Testis (tissue), 2 donors: ENCODE measurements at regions not wholly inside any gene's neighbourhood (a gene's known extent, or its start where the extent isn't known, plus 50 kb on each side); places are given as distances from the start of the nearest gene placed in this dataset.

Source experiments
- DNase-seq: peaks from one replicate; pipeline ENCODE4 v3.0.0-alpha.2; 2019
- H3K27ac ChIP-seq, 2 donors: fragments of 200-600 bp; sonication (generic); one replicate each; pipeline ENCODE4 v1.5.1; 2019
- H3K27me3 ChIP-seq: fragments of 200-600 bp; sonication (generic); one replicate; pipeline ENCODE4 v1.5.1; 2019
- H3K36me3 ChIP-seq: fragments of 200-600 bp; sonication (generic); one replicate; pipeline ENCODE4 v1.5.1; 2017; ENCODE audit warnings: low read depth; ENCODE audit errors: missing control alignments
- H3K4me1 ChIP-seq: fragments of 200-600 bp; sonication (generic); one replicate; pipeline ENCODE4 v1.5.1; 2019
- H3K4me3 ChIP-seq, 2 donors: fragments of 200-600 bp; sonication (generic); one replicate each; pipeline ENCODE4 v1.5.1; 2017 to 2019
- H3K9me3 ChIP-seq: fragments of 200-600 bp; sonication (generic); one replicate; pipeline ENCODE4 v1.5.1; 2017
- POLR2A ChIP-seq: fragments of 450-650 bp; IDR thresholded peaks from one replicate; pipeline ENCODE4 v1.6.1; 2017; ENCODE audit warnings: antibody characterized with exemption, mild to moderate bottlenecking, moderate library complexity
- WGBS, 2 donors: methylation state at CpG; one replicate each; pipeline ENCODE4 v1.1.5; 2018; 5-methylcytosine and 5-hydroxymethylcytosine counted together
- intact Hi-C: fragments of 100-400 bp; cut with DNase I; formaldehyde crosslinking; loops from one replicate; pipeline ENCODE4 v1.15.1; 2023; ENCODE audit warnings: low total_unique reads
- TF ChIP-seq, protein P1 (sequence below), 3 experiments: fragments of 450-650 bp in 2 of 3; fragments of 200-600 bp in 1 of 3; sonication (generic) in 1 of 3; IDR thresholded peaks; one replicate each; pipeline ENCODE4 v1.5.1; 2016 to 2019; ENCODE audit warnings: antibody characterized with exemption in 3 of 3, mild to moderate bottlenecking in 2 of 3, moderate library complexity in 1 of 3

DNA sequence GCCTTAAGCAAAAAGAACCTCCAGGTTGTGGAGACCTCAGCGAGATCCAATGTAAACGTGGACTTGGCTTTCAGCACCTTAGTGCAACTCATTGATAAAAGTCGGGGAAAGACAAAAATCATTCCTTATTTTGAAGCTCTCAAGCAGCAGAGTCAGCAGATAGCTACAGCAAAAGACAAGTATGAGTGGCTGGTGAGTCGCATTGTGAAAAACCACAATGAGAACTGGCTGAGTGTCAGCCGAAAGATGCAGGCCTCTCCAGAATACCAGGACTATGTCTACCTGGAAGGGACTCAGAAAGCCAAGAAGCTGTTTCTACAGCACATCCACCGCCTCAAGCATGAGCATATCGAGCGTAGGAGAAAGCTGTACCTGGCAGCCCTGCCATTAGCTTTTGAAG, 58.5 kb downstream of the ARHGAP35 start:
- H3K36me3 ChIP-seq = no peaks in the 10 kb centered on the region
- H3K27me3 ChIP-seq = no peaks in the 10 kb centered on the region
- H3K4me1 ChIP-seq = peaks cover 6% of the 10 kb centered on the region
- intact Hi-C loops = no loop called here
- DNase-seq = no peak
- no peak overlapping the region for H3K27ac ChIP-seq
- no peak overlapping the region for H3K4me3 ChIP-seq
- TF ChIP-seq, protein P1, sequence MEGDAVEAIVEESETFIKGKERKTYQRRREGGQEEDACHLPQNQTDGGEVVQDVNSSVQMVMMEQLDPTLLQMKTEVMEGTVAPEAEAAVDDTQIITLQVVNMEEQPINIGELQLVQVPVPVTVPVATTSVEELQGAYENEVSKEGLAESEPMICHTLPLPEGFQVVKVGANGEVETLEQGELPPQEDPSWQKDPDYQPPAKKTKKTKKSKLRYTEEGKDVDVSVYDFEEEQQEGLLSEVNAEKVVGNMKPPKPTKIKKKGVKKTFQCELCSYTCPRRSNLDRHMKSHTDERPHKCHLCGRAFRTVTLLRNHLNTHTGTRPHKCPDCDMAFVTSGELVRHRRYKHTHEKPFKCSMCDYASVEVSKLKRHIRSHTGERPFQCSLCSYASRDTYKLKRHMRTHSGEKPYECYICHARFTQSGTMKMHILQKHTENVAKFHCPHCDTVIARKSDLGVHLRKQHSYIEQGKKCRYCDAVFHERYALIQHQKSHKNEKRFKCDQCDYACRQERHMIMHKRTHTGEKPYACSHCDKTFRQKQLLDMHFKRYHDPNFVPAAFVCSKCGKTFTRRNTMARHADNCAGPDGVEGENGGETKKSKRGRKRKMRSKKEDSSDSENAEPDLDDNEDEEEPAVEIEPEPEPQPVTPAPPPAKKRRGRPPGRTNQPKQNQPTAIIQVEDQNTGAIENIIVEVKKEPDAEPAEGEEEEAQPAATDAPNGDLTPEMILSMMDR (IDR thresholded peaks at IDR 0.05) = no peak
- TF ChIP-seq POLR2A = no peak
- no peaks in the 10 kb centered on the region for H3K9me3 ChIP-seq
- 90 to 91% methylated on average over 8 of the region's 8 CpGs for WGBS, 2 donors

DNA sequence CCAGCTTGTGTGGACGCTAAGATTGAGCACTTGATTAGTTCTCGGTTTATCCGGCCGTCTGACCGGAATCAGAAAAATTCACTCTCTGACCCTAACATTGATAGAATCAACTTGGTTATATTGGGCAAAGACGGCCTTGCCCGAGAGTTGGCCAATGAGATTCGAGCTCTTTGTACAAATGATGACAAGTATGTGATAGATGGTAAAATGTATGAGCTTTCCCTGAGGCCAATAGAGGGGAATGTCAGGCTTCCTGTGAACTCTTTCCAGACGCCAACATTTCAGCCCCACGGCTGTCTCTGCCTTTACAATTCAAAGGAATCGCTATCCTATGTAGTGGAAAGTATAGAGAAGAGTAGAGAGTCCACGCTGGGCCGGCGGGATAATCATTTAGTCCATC, 59.6 kb downstream of the ARHGAP35 start:
- Histone ChIP-seq H3K4me1 (peaks cover 16% of the 10 kb centered on the region), H3K4me3 (no peak overlapping the region), H3K27me3 (no peaks in the 10 kb centered on the region), H3K27ac (no peak overlapping the region), H3K9me3 (no peaks in the 10 kb centered on the region), H3K36me3 (no peaks in the 10 kb centered on the region)
- WGBS, 2 donors = 91 to 94% methylated on average over 14 of the region's 14 CpGs
- TF ChIP-seq POLR2A = no peak
- TF ChIP-seq, protein P1 (IDR thresholded peaks at IDR 0.05) = no peak
- DNase-seq = no peak
- intact Hi-C loops = no loop called here

DNA sequence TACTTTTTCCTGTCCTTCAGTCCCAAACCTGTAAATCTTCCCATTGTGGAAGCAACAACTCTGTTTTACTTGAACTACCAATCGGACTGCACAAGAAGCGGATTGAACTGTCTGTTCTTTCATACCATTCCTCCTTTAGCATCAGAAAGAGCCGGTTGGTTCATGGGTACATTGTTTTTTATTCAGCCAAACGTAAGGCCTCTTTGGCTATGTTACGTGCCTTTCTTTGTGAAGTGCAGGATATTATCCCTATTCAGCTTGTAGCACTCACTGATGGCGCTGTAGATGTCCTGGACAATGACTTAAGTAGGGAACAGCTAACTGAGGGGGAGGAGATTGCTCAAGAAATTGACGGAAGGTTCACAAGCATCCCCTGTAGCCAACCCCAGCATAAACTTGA, 60.3 kb downstream of the ARHGAP35 start:
- H3K4me1 ChIP-seq = peaks cover 19% of the 10 kb centered on the region
- TF ChIP-seq, protein P1 (IDR thresholded peaks at IDR 0.05) = no peak
- TF ChIP-seq POLR2A = no peak
- no peaks in the 10 kb centered on the region for H3K27me3 ChIP-seq
- H3K36me3 ChIP-seq = no peaks in the 10 kb centered on the region
- intact Hi-C loops = no loop called here
- no peak for DNase-seq
- no peak overlapping the region for H3K4me3 ChIP-seq
- 86 to 96% methylated on average over 7 of the region's 7 CpGs for WGBS, 2 donors
- no peak overlapping the region for H3K27ac ChIP-seq
- no peaks in the 10 kb centered on the region for H3K9me3 ChIP-seq

DNA sequence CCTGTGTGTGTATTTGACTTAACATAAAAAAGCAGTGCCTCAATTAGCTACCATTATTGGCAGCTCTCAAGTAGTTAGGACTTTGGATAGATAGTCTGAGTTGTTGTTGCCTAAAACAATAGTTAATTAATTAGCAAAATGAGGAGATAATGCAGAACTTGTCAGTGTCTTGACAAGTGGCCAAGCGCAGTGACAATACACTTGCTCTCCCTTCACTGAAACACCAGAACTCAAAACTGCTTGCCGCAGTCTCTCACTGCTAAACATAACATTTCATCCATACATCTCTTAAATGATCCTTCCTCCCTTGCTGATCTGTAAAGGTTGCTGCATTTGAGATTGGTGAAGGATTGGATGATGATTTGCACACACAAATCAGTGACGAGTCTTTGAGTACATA, 61.7 kb downstream of the ARHGAP35 start:
- Histone ChIP-seq H3K4me3 (no peak overlapping the region), H3K36me3 (no peaks in the 10 kb centered on the region), H3K27ac (no peak overlapping the region), H3K9me3 (no peaks in the 10 kb centered on the region), H3K4me1 (peaks cover 19% of the 10 kb centered on the region), H3K27me3 (no peaks in the 10 kb centered on the region)
- TF ChIP-seq, protein P1 (IDR thresholded peaks at IDR 0.05) = no peak
- TF ChIP-seq POLR2A = no peak
- intact Hi-C loops = no loop called here
- 74 to 84% methylated on average over 3 of the region's 3 CpGs for WGBS, 2 donors
- DNase-seq = no peak

DNA sequence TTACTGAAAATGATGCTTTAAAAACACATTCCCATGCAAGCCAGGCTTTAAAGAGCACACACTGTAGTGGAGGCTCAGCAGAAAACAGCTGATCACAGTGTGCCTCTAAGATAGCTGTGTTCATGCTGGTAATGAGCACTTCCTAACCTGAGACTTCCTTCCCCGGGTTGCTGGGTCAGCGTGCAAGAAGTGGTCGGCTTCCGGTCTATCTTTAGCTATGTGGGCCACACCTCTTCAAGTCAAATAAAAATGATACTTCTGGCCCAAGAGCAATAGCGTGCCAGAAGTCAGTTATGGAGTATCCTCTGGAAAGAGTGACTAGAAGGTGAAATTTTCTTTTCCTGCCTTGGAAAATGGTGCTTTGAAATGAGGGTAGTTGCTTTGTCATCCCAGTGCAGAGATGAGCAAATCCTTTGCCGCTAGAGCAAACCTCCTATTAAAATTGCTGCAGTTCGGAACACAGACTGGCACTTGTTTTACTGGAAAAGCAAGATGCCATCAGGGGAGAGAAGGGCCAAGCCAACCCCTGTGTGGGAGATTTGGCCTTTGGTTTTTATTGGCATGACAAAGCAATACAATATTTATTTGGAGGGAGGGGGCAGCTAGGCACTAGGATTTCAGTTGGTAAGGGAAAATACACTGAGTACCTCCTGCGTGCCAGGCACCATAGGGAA, 64.2 kb downstream of the ARHGAP35 start:
- DNase-seq = no peak
- Histone ChIP-seq H3K4me1 (peaks cover 19% of the 10 kb centered on the region), H3K27me3 (no peaks in the 10 kb centered on the region), H3K36me3 (no peaks in the 10 kb centered on the region), H3K9me3 (no peaks in the 10 kb centered on the region), H3K4me3 (no peak overlapping the region), H3K27ac (no peak overlapping the region)
- intact Hi-C loops = no loop called here
- WGBS, 2 donors = 43% methylated on average over 8 of the region's 8 CpGs
- TF ChIP-seq, protein P1 (IDR thresholded peaks at IDR 0.05) = no peak
- no peak for TF ChIP-seq POLR2A
